H9 (cell line): ENCODE measurements at regions not wholly inside any gene's neighbourhood (a gene's known extent, or its start where the extent isn't known, plus 50 kb on each side); places are given as distances from the start of the nearest gene placed in this dataset.

ENCODE experiments used
- DNase-seq: peaks from one replicate; pipeline ENCODE4 v3.0.0-alpha.2; 2017
- H2AFZ ChIP-seq: one replicate; pipeline ENCODE4 v1.6.1; 2013; ENCODE audit warnings: mild to moderate bottlenecking, low read length, control low read depth, moderate library complexity
- H2AK5ac ChIP-seq: 2 replicates; pipeline ENCODE4 v1.6.1; 2013; ENCODE audit warnings: low read length, control low read depth, mixed read lengths; ENCODE audit not compliant: insufficient read length
- H2BK120ac ChIP-seq: one replicate; pipeline ENCODE4 v1.6.1; 2013; ENCODE audit warnings: low read depth, mild to moderate bottlenecking, low read length, control low read depth, inconsistent platforms; ENCODE audit not compliant: poor library complexity, severe bottlenecking
- H2BK12ac ChIP-seq: 2 replicates; pipeline ENCODE4 v1.6.1; 2013; ENCODE audit warnings: low read length, control low read depth, mixed read lengths, low read depth; ENCODE audit not compliant: insufficient read length
- H2BK15ac ChIP-seq: 2 replicates; pipeline ENCODE4 v1.6.1; 2013; ENCODE audit warnings: low read depth, low read length, control low read depth
- H2BK20ac ChIP-seq: one replicate; pipeline ENCODE4 v1.6.1; 2013; ENCODE audit warnings: low read depth, mild to moderate bottlenecking, low read length, control low read depth, inconsistent platforms; ENCODE audit not compliant: poor library complexity, severe bottlenecking
- H2BK5ac ChIP-seq: 2 replicates; pipeline ENCODE4 v1.6.1; 2013; ENCODE audit warnings: low read length, control low read depth, mixed read lengths; ENCODE audit not compliant: insufficient read length
- H3K14ac ChIP-seq: 2 replicates; pipeline ENCODE4 v1.6.1; 2013; ENCODE audit warnings: low read length, control low read depth; ENCODE audit not compliant: insufficient read depth
- H3K18ac ChIP-seq: 2 replicates; pipeline ENCODE4 v1.6.1; 2013; ENCODE audit warnings: low read depth, mild to moderate bottlenecking, mixed read lengths, low read length, control low read depth; ENCODE audit not compliant: insufficient read length
- H3K23ac ChIP-seq: 2 replicates; pipeline ENCODE4 v1.6.1; 2013; ENCODE audit warnings: low read length, control low read depth, mixed read lengths, low read depth; ENCODE audit not compliant: insufficient read length
- H3K23me2 ChIP-seq: 2 replicates; pipeline ENCODE4 v1.6.1; 2013; ENCODE audit warnings: low read depth, mild to moderate bottlenecking, mixed read lengths, low read length, control low read depth; ENCODE audit not compliant: insufficient read length, poor library complexity, severe bottlenecking
- H3K27ac ChIP-seq: 2 replicates; pipeline ENCODE4 v1.5.1; 2013; ENCODE audit warnings: low read length, control low read depth, mixed read lengths, low read depth; ENCODE audit not compliant: insufficient read length
- H3K27me3 ChIP-seq: 2 replicates; pipeline ENCODE4 v1.6.1; 2013; ENCODE audit warnings: low read length, control low read depth, inconsistent platforms; ENCODE audit not compliant: insufficient read depth
- H3K4ac ChIP-seq: 2 replicates; pipeline ENCODE4 v1.6.1; 2013; ENCODE audit warnings: low read depth, mild to moderate bottlenecking, control low read depth, inconsistent platforms, low read length, moderate library complexity
- H3K4me1 ChIP-seq: 2 replicates; pipeline ENCODE4 v1.6.1; 2013; ENCODE audit warnings: low read length, control low read depth, inconsistent platforms; ENCODE audit not compliant: insufficient read depth
- H3K4me2 ChIP-seq: 2 replicates; pipeline ENCODE4 v1.6.1; 2013; ENCODE audit warnings: low read length, control low read depth, mixed read lengths; ENCODE audit not compliant: insufficient read length, insufficient read depth
- H3K56ac ChIP-seq: 2 replicates; pipeline ENCODE4 v1.6.1; 2013; ENCODE audit warnings: low read depth, mild to moderate bottlenecking, mixed read lengths, low read length, control low read depth; ENCODE audit not compliant: insufficient read length
- H3K79me1 ChIP-seq: 2 replicates; pipeline ENCODE4 v1.6.1; 2013; ENCODE audit warnings: low read depth, mild to moderate bottlenecking, moderate library complexity, low read length, control low read depth, inconsistent platforms; ENCODE audit not compliant: insufficient read depth, poor library complexity, severe bottlenecking
- H3K79me2 ChIP-seq: 2 replicates; pipeline ENCODE4 v1.6.1; 2013; ENCODE audit warnings: low read length, control low read depth, inconsistent platforms; ENCODE audit not compliant: insufficient read depth
- H3K9ac ChIP-seq: 2 replicates; pipeline ENCODE4 v1.6.1; 2013; ENCODE audit warnings: low read length, control low read depth, mixed read lengths; ENCODE audit not compliant: insufficient read length; ENCODE audit errors: extremely low read depth
- H3K9me3 ChIP-seq: one replicate; pipeline ENCODE4 v1.6.1; 2013; ENCODE audit warnings: low read depth, low read length, inconsistent platforms; ENCODE audit not compliant: control insufficient read depth
- H3T11ph ChIP-seq: one replicate; pipeline ENCODE4 v1.6.1; 2013; ENCODE audit warnings: mild to moderate bottlenecking, low read length, control low read depth, inconsistent platforms
- H4K20me1 ChIP-seq: one replicate; pipeline ENCODE4 v1.6.1; 2013; ENCODE audit not compliant: control insufficient read depth, insufficient read length, insufficient read depth
- H4K5ac ChIP-seq: 2 replicates; pipeline ENCODE4 v1.6.1; 2013; ENCODE audit warnings: low read depth, mild to moderate bottlenecking, mixed read lengths, low read length, control low read depth; ENCODE audit not compliant: insufficient read length
- H4K8ac ChIP-seq: replicated peaks from 2 replicates; pipeline ENCODE4 v1.6.1; 2013; ENCODE audit warnings: low read length, control low read depth, mixed read lengths, low read depth; ENCODE audit not compliant: insufficient read length
- H4K91ac ChIP-seq: 2 replicates; pipeline ENCODE4 v1.6.1; 2013; ENCODE audit warnings: low read depth, mild to moderate bottlenecking, moderate library complexity, mixed read lengths, low read length, control low read depth; ENCODE audit not compliant: insufficient read length
- H3K27ac Mint-ChIP-seq, 3 experiments: 2 replicates in 2 of 3; 3 replicates in 1 of 3; pipeline ENCODE4 v1.8.0; 2020 to 2021; ENCODE audit warnings: mixed read lengths in 3 of 3, mild to moderate bottlenecking in 1 of 3, moderate library complexity in 1 of 3
- H3K27me3 Mint-ChIP-seq: 2 replicates; pipeline ENCODE4 v1.8.0; 2021; ENCODE audit warnings: low read depth, mild to moderate bottlenecking, moderate library complexity, mixed read lengths
- H3K36me3 Mint-ChIP-seq, 3 experiments: 2 replicates in 2 of 3; 3 replicates in 1 of 3; pipeline ENCODE4 v1.8.0; 2020 to 2021; ENCODE audit warnings: low read depth in 3 of 3, mixed read lengths in 3 of 3; ENCODE audit not compliant: insufficient read depth in 1 of 3
- H3K4me1 Mint-ChIP-seq, 2 experiments: 2 replicates each; pipeline ENCODE4 v1.8.0; 2020; ENCODE audit warnings: mixed read lengths in 2 of 2
- H3K4me3 Mint-ChIP-seq, 2 experiments: 2 replicates in 1 of 2; 3 replicates in 1 of 2; pipeline ENCODE4 v1.8.0; 2020 to 2021; ENCODE audit warnings: mild to moderate bottlenecking in 2 of 2, mixed read lengths in 2 of 2, moderate library complexity in 1 of 2
- H3K9me3 Mint-ChIP-seq, 2 experiments: 2 replicates in 1 of 2; 3 replicates in 1 of 2; pipeline ENCODE4 v1.8.0; 2020; ENCODE audit warnings: mild to moderate bottlenecking in 2 of 2, mixed read lengths in 2 of 2, moderate library complexity in 1 of 2
- CTCF ChIP-seq: fragments of 200-600 bp; sonication (generic); conservative IDR thresholded peaks from 3 replicates; pipeline ENCODE4 v1.8.0; 2021; ENCODE audit warnings: antibody characterized with exemption, mild to moderate bottlenecking
- WGBS: extraction: QIAGEN DNeasy Blood & Tissue Kit; methylation state at CpG from one replicate; pipeline ENCODE4 v1.1.7; 2013; ENCODE audit warnings: missing lambda C conversion rate, low lambda C conversion rate, mixed read lengths; ENCODE audit not compliant: insufficient read length; ENCODE audit errors: extremely low coverage; 5-methylcytosine and 5-hydroxymethylcytosine counted together

GRCh38 chr4:15373363-15373762 lies 54.5 kb upstream of the C1QTNF7 start:
- H2AFZ ChIP-seq: no peak overlapping the region
- H4K8ac ChIP-seq: no peak overlapping the region
- Mint-ChIP-seq H3K27ac (no peak overlapping the region), H3K36me3 (no peaks in the 10 kb centered on the region; a peak in 1 of 7 replicates), H3K4me3 (no peak overlapping the region), H3K27me3 (no peaks in the 10 kb centered on the region), H3K9me3 (no peaks in the 10 kb centered on the region), H3K4me1 (peaks cover 34 to 36% of the 10 kb centered on the region in 2 experiments)
- H3K18ac ChIP-seq: no peak overlapping the region
- no peak overlapping the region for H3K14ac ChIP-seq
- no peak overlapping the region for H3K56ac ChIP-seq
- no peak overlapping the region for H3K9ac ChIP-seq
- no peak for TF ChIP-seq CTCF
- H4K91ac ChIP-seq: no peak overlapping the region
- no peak overlapping the region for H2BK15ac ChIP-seq
- H2AK5ac ChIP-seq: no peak overlapping the region
- H3K23ac ChIP-seq: no peak overlapping the region
- no peak overlapping the region for H3T11ph ChIP-seq
- H3K23me2 ChIP-seq: no peaks in the 10 kb centered on the region
- H3K27me3 ChIP-seq: no peaks in the 10 kb centered on the region
- no peaks in the 10 kb centered on the region for H3K79me1 ChIP-seq
- WGBS: no CpG with 5 or more reads among the region's 3 CpGs
- H3K79me2 ChIP-seq: no peaks in the 10 kb centered on the region
- no peak overlapping the region for H2BK5ac ChIP-seq
- no peak overlapping the region for H2BK12ac ChIP-seq
- H2BK20ac ChIP-seq: no peak overlapping the region
- H3K27ac ChIP-seq: no peak overlapping the region
- no peak overlapping the region for H4K5ac ChIP-seq
- H3K4me1 ChIP-seq: peaks cover 9% of the 10 kb centered on the region; the same call in 1 of the 2 replicates
- no peak for DNase-seq
- H3K4me2 ChIP-seq: no peak overlapping the region
- H3K9me3 ChIP-seq: no peaks in the 10 kb centered on the region
- no peak overlapping the region for H3K4ac ChIP-seq
- no peaks in the 10 kb centered on the region for H4K20me1 ChIP-seq
- H2BK120ac ChIP-seq: no peak overlapping the region
